ENCODE measurements at regions not wholly inside any gene's neighbourhood (a gene's known extent, or its start where the extent isn't known, plus 50 kb on each side); places are given as distances from the start of the nearest gene placed in this dataset.

DNA sequence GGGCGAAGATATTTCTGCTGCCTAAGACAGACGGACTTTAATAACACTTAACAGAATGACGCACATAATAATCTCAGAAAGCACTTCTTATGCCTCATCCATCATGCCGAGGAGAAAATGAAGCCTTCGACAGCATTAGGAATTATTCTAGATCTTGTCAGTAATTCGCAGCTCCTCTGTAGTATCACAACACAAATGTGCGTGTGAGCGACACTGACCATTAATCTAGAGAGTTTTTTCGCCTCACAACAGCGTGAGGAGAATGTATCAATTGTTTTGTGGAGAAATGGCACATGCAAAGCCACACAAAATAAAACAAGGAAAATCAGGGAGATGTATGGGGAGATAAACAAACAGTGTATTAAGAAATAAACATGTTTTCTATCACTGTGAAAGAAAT lies 410.2 kb upstream of the PSMD7 start:
- no peak overlapping the region for H3K18ac ChIP-seq (ENCODE audit: low read depth, low read length)
- H3K14ac ChIP-seq (replicated peaks; ENCODE audit: low read depth, low read length), result no peak overlapping the region
- H2BK5ac ChIP-seq (ENCODE audit: low read depth, low read length, poor library complexity, severe bottlenecking), result no peak overlapping the region
- H2AFZ ChIP-seq (replicated peaks; ENCODE audit: low read length, poor library complexity), result no peak overlapping the region
- ATAC-seq (ENCODE audit: low read depth) (no peak), DNase-seq (no peak)
- H3K4ac ChIP-seq (ENCODE audit: low read depth, low read length), result no peak overlapping the region
- no peak overlapping the region for H3K4me3 ChIP-seq (ENCODE audit: insufficient read depth, low read depth, low read length)
- no TSS peak for BruUV-seq (replicated peaks)
- H3K9ac ChIP-seq (ENCODE audit: low read depth, low read length), result no peak overlapping the region
- no peak overlapping the region for H2BK120ac ChIP-seq (ENCODE audit: low read depth, low read length)
- no peak overlapping the region for H3K56ac ChIP-seq (ENCODE audit: extremely low read depth, insufficient read depth, low read length)
- H3K23ac ChIP-seq (ENCODE audit: low read depth, low read length), result no peak overlapping the region
- no peaks in the 10 kb centered on the region for H3K36me3 ChIP-seq (ENCODE audit: control insufficient read depth, insufficient read depth, low read length)
- dilution Hi-C loops (cut with HindIII; ENCODE audit: low sequenced_read_pairs, unreplicated experiment), result no loop called here
- H2BK15ac ChIP-seq (ENCODE audit: low read depth, low read length), result no peak overlapping the region
- H2BK20ac ChIP-seq (ENCODE audit: low read depth, low read length), result no peak overlapping the region
- no peak overlapping the region for H4K5ac ChIP-seq (ENCODE audit: low read depth, low read length)
- no peak overlapping the region for H2AK9ac ChIP-seq (replicated peaks; ENCODE audit: low read depth, low read length, poor library complexity)
- intact Hi-C loops (cut with micrococcal nuclease), result no loop called here
- no peaks in the 10 kb centered on the region for H3K79me1 ChIP-seq (ENCODE audit: low read depth in 1 of 2, low read length in 2 of 2)
- no peaks in the 10 kb centered on the region; the same call in 1 of the 2 replicates for H3K27me3 ChIP-seq (ENCODE audit: control insufficient read depth, insufficient read depth, low read length)
- WGBS, 2 experiments (ENCODE audit: extremely low coverage in 2 of 2, insufficient read length in 1 of 2), result 80% methylated on average over 1 of the region's 10 CpGs; no CpG with 5 or more reads in 1 of the 2 experiments
- CTCF ChIA-PET, result no interaction called here
- POLR2A ChIA-PET (ENCODE audit: unreplicated experiment), result no interaction called here
- no peaks in the 10 kb centered on the region for H3K4me1 ChIP-seq (ENCODE audit: control insufficient read depth, insufficient read depth, low read length)
- H4K8ac ChIP-seq (ENCODE audit: low read depth in 2 of 2, low read length in 2 of 2), result no peak overlapping the region
- no peak overlapping the region for H3K4me2 ChIP-seq (ENCODE audit: low read depth, low read length)
- no peak overlapping the region for H4K91ac ChIP-seq (ENCODE audit: insufficient read depth, low read depth, low read length)
- TF ChIP-seq POLR2A (IDR thresholded peaks at IDR 0.05; ENCODE audit: low read depth, low read length) (no peak), MXI1 (IDR thresholded peaks at IDR 0.05; ENCODE audit: borderline replicate concordance, low read depth, low read length) (no peak), FOS (IDR thresholded peaks at IDR 0.05; ENCODE audit: low read depth, low read length) (no peak), CEBPB (IDR thresholded peaks at IDR 0.05; ENCODE audit: low read depth, low read length) (no peak), RFX5 (IDR thresholded peaks at IDR 0.05; ENCODE audit: low read depth, low read length) (no peak), RCOR1 (IDR thresholded peaks at IDR 0.05; ENCODE audit: insufficient replicate concordance, low read length) (no peak), MAFK (IDR thresholded peaks at IDR 0.05; ENCODE audit: low read depth, low read length) (no peak), BHLHE40 (IDR thresholded peaks at IDR 0.05; ENCODE audit: low read depth, low read length) (no peak), NFE2L2 (IDR thresholded peaks at IDR 0.05; ENCODE audit: low read depth, low read length) (no peak)
- TF ChIP-seq, protein P1, sequence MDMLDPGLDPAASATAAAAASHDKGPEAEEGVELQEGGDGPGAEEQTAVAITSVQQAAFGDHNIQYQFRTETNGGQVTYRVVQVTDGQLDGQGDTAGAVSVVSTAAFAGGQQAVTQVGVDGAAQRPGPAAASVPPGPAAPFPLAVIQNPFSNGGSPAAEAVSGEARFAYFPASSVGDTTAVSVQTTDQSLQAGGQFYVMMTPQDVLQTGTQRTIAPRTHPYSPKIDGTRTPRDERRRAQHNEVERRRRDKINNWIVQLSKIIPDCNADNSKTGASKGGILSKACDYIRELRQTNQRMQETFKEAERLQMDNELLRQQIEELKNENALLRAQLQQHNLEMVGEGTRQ (IDR thresholded peaks at IDR 0.05; ENCODE audit: low read depth, low read length), result no peak
- TF ChIP-seq, protein P2, sequence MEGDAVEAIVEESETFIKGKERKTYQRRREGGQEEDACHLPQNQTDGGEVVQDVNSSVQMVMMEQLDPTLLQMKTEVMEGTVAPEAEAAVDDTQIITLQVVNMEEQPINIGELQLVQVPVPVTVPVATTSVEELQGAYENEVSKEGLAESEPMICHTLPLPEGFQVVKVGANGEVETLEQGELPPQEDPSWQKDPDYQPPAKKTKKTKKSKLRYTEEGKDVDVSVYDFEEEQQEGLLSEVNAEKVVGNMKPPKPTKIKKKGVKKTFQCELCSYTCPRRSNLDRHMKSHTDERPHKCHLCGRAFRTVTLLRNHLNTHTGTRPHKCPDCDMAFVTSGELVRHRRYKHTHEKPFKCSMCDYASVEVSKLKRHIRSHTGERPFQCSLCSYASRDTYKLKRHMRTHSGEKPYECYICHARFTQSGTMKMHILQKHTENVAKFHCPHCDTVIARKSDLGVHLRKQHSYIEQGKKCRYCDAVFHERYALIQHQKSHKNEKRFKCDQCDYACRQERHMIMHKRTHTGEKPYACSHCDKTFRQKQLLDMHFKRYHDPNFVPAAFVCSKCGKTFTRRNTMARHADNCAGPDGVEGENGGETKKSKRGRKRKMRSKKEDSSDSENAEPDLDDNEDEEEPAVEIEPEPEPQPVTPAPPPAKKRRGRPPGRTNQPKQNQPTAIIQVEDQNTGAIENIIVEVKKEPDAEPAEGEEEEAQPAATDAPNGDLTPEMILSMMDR (conservative IDR thresholded peaks at IDR 0.05; ENCODE audit: low read depth, low read length), result no peak
- in situ Hi-C loops (cut with MboI; ENCODE audit: low sequenced_read_pairs), result loop anchor here (25.0 kb wide), 2 partner anchors 1374 to 1649 kb away; no protein-coding TSS in a partner anchor
- H3K27ac ChIP-seq (ENCODE audit: insufficient read depth, low read length), result no peak overlapping the region
- H2AK5ac ChIP-seq (ENCODE audit: low read depth, low read length), result no peak overlapping the region
- no peaks in the 10 kb centered on the region for H4K20me1 ChIP-seq (ENCODE audit: insufficient read depth, low read length)
- no peaks in the 10 kb centered on the region for H3K9me1 ChIP-seq (ENCODE audit: insufficient read depth, low read length)
- H3K9me3 ChIP-seq (ENCODE audit: control insufficient read depth, insufficient read depth, low read length), result no peaks in the 10 kb centered on the region
